Lower leg skin (tissue), 3 donors: ENCODE measurements at regions not wholly inside any gene's neighbourhood (a gene's known extent, or its start where the extent isn't known, plus 50 kb on each side); places are given as distances from the start of the nearest gene placed in this dataset.

Source experiments
- CTCF ChIP-seq, 3 donors: fragments of 450-650 bp; IDR thresholded peaks; one replicate each; pipeline ENCODE4 v1.5.1; 2016; ENCODE audit warnings: antibody characterized with exemption in 3 of 3, mild to moderate bottlenecking in 3 of 3, moderate library complexity in 2 of 3
- POLR2A ChIP-seq, 2 donors: fragments of 450-650 bp; IDR thresholded peaks; one replicate each; pipeline ENCODE4 v1.6.1; 2016 to 2017; ENCODE audit warnings: antibody characterized with exemption in 2 of 2, mild to moderate bottlenecking in 1 of 2, moderate library complexity in 1 of 2

- no peak for TF ChIP-seq CTCF (IDR thresholded peaks at IDR 0.05)
- no peak for TF ChIP-seq POLR2A (IDR thresholded peaks at IDR 0.05)
These were observed 74.6 kb upstream of the CPLX2 start for GRCh38 chr5:175796536-175797499.
